SH-SY5Y (cell line): ENCODE measurements at regions not wholly inside any gene's neighbourhood (a gene's known extent, or its start where the extent isn't known, plus 50 kb on each side); places are given as distances from the start of the nearest gene placed in this dataset.

Experiments
- GATA2 ChIP-seq: IDR thresholded peaks from 2 replicates; pipeline ENCODE4 v1.6.1; 2011; ENCODE audit warnings: mild to moderate bottlenecking, low read depth, low read length
- GATA3 ChIP-seq: IDR thresholded peaks from 2 replicates; pipeline ENCODE4 v1.6.1; 2011; ENCODE audit warnings: low read depth, mild to moderate bottlenecking, low read length, moderate library complexity

DNA sequence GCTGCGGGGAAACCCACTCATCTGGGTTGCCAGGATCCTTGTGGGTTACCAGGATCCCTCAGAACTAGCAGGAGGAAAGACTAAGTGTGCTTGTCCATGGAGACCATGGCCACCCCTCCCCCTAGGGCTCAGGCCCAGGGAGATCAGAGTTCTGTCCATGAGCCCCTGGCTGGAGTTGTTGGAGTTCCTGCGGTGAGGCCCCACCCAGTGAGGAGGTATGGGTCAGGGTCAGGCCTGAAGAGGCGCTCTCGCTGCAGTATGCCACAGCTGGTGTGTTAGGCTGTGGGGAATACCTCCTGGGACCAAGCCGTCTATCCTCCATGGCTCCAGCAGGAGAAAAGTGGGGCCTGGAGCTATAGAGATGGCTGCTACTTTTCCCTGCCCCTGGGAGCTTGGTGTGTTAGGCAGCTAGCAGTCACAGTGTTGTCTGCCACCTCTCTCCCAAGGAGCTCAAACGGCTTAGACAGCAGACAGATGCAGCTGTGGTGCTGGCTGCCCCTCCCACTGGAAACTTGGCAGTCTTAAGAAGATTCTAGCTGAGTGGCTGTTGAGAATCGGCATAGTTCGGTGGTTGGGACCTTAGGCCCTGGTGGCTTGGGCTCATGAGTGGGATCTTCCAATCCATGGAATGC is 240.3 kb upstream of the CELF4 start:
- TF ChIP-seq GATA2 = no peak
- no peak for TF ChIP-seq GATA3

DNA sequence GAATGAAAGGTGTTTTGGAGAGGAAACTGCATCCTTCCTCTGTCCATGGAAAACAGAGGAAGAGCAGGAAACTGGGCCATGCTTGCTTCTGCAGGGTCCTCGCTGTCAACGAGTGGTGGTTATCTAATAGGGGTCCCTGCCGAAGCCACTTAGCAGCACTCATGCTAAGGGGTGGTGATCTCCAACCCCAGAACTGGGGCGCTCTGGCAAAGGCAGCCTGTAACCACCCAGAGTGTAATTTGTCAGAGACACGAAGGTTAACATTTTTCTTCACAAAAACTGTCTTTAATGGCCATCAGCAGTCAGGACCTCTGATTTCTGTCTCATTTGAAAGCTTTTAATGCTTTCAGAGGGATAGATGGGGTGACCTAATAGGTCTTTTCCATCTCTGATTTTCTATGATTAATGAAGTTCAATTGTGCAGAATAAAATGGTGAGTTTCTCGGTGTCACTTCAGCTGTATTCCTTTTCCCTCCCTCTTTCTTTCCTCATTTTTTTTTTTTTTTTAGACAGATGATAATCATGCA is 231.3 kb upstream of the CELF4 start:
- TF ChIP-seq GATA2 (no peak), GATA3 (no peak)

DNA sequence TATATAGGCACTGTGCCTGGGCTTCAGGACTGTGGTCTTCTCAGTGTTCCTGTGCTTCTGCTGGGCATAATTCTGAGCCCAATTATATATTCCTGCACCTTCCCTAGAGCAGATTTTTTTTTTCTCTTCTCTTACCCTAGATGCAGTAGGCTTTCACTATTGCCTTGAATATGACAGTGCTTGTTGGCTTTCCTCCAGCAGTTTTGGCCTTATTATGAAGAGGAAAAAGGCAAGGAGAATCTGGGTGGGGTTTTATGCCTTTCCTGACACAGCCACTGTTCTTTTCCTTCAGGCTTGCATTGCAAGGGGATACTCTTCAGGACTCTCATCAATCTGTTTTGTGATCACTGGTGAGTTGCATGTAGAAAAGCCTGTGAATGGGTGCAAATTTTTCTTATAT is 221.9 kb upstream of the CELF4 start:
- no peak for TF ChIP-seq GATA3
- no peak for TF ChIP-seq GATA2

DNA sequence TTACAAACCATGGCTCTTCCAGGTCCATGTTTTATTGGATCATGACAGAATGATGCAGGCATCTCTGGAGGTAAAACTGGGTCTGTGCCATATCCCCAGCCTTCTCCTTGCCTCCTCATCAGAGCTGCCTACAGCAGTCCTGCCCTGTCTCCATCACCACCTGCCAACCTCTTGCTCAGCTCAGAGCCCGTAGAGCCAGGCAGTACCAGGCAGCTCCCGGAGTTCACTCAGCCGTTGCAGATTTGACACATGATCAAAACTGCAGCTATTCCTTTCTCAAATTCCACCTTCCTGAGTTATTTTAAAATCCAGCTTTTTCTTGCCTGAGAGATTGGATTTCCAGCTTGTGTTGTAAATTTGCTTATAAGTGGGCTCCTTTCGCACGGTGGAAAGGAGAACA is 218.2 kb upstream of the CELF4 start:
- no peak for TF ChIP-seq GATA3
- TF ChIP-seq GATA2 = no peak

DNA sequence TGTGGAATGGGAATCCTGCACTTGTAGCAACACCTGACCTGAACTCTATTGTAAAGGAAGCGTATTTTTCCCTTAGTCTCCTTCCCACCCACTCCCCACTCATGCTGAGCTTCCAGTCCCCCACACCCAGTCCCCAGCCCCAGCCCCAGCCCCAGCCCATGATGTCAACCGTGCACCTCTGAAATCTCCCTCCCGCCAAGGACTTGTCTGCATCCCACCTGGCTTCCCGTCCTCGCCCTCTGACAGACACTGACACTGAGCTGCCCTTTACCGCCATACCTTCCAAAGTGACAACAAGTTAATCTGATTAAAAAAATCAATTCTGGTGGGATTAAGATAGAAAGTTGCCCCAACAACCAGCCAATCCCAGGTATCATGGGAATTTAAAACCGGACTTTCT is 213.6 kb upstream of the CELF4 start:
- no peak for TF ChIP-seq GATA3
- TF ChIP-seq GATA2 = no peak

DNA sequence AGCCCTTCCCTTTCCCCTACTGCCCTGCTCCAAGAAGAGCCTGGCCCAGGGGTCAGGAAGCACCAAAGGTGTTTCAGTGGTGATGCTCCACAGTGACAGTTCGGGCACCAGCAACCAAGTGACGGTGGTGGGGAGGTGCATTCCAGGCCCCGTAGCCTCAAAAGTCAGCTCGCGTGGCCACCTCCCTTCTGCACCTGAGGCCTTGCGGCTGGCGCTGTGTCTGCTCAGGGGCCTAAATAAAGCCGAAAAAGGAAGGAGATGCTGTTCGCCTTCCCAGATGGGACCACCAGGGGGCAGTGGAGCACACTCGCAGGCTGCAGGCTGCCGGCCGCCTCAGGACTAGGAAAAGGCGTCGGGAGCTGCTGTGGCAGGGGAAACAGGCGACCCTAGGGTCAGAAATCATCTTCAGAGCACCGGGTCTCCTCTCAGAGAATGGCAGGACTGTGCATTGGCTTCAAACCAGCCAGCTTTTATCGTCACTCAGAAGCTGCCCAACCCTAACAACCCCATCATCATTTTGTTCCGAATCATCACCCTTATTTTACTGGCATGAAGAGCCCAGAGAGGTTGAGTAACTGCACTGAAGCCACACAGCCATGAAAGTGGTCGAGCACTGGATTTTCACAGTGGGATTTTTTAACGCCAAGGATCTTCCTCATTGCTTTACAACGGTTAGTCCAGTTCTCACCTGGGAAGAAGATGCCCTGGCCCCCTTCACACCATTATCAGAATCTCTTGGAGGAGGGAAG is 213.0 kb upstream of the CELF4 start:
- TF ChIP-seq GATA2 = no peak
- TF ChIP-seq GATA3 = no peak

DNA sequence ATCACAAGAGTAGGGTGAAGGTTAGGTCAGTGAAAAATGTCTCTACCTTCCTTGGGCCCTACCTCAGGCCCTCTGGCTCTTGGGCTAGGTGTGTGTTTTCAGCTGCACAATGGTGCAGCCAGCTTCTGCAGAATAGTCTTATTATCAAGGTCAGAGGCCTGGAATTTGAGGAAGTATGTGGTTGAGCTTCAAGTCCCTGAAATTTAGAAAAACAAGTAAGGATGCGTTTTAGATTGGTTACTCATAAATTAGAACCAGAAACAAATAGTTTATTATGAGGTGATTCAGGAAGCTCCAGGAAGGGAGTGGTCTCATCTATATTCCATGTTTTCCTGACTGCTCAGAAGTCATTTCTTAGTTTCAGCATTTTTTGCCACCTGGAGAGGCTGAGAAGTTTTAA is 204.2 kb upstream of the CELF4 start:
- TF ChIP-seq GATA2 (no peak), GATA3 (no peak)

DNA sequence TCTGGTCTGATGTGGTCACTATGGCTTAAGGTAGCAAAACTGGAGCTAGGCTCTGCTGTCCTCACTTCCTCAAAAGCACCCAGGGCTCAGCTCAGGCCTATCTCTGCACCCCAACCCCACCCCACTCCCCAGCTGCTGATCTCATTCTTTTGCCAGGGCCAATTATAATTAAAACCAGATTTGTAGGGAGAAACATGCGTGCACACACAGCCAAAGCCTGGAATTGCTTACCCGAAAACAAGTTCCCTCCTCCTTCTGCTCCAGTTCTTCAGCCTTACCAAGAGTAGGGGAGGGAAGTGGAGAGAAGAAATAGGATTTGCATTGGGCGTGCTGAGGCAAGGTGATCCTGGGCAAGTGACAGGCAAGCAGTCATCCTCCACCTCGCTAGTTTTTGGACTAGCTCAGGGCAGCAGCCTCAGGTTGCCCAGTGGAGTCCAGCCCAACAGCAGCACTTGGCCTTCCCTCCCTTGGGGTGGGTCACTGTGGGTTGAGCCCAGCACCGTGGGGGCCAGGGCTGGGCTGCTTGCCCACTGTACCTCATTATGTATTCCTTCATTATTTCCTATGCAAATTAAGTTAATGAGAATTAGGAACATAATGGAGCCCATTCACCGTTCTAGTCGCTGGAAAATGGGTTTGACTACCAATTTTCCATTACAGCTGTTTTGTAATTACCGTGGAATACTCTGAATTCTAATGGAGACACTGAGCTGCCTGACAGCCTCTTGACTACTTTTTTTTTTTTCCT is 199.1 kb upstream of the CELF4 start:
- TF ChIP-seq GATA3 (no peak), GATA2 (no peak)

DNA sequence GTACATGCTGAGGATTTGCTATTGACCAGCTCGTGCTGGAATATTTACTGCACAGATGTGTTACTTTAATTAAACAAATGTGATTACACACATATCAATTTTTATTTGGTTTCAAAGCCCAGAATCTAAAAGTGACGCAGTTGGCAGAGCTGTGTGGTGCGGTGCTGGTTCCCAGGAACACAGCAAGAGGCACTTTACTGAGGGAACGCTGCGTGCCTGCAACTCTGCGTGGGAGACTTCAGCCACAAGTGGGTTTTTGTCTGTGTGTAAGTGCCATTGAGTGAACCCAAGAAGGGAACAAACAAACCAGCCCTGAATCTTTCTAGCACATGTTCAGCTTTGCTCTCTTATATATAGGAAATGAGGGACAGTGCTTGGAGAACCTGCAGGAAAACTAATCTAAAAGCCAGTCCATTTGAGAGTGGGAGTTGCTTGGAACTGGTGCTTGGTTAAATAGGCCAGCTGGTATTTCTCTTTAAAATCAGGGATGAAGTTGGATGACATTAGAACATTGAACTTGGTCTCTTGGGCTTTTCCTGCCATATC is 196.6 kb upstream of the CELF4 start:
- TF ChIP-seq GATA3 = no peak
- no peak for TF ChIP-seq GATA2

DNA sequence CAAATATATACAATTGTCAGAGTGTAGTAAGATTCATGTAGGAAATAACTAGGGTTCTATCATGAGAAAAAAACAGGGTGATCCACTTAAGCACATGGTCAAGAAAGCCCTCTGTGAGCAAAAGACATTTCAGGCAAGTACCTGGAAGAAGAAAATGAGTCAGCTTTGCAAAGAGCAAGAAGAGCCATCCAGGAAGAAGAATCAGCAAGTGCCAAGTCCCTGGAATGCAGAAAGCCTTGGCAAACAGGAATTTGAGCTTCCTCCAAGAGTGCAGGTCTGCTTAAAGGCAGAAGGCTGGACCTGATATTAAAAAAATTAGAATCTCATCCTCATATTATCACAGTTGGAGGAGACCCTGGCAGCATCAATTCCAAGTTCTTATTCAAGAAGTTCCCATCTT is 188.5 kb upstream of the CELF4 start:
- TF ChIP-seq GATA3 (no peak), GATA2 (no peak)

DNA sequence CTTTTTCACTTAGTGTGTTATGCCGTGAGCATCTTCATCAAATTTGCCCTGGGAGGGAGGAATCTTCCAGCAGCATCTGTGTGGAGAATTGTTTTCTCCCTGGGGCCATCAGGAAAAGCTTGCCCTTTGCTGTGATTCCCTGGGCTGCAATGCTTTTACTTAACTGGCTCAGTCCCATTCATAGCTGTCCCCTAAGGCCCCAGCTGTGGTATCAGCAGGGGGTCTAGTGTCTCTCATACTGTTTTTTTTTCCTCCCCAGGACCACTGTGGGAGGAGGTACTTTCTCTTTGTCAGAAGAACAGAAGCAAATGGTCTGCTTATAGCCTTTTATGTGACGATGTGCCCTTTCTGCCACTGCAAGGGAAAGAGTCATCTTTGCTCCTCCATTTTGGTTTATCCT is 176.8 kb upstream of the CELF4 start:
- TF ChIP-seq GATA3 (no peak), GATA2 (no peak)

DNA sequence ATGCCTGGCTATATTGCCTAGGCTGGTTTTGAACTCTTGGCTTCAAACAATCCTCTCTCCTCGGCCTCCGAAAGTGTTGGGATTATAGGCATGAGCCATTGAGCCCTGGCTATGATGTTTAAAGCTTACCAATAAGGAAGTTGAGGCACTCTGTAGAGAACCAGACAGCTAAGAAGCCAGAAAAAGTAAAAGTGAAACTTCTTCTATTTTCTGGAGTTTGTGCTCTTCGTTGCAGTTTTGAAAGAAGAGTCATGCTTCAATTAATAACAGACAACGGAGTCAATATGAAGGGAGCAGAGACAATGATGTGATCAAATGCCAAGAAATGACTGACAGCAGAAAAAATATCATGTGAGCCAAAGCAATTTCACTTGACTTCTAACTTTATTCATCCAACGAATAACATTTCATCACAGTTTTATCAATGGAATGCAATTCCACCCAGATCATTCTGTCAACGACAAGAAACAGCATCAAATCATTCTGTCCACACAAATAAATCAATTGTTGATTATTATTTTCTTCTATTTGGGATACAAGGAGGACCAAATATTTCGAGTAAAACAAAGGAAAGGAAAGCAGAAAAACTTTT is 175.5 kb upstream of the CELF4 start:
- no peak for TF ChIP-seq GATA3
- no peak for TF ChIP-seq GATA2

DNA sequence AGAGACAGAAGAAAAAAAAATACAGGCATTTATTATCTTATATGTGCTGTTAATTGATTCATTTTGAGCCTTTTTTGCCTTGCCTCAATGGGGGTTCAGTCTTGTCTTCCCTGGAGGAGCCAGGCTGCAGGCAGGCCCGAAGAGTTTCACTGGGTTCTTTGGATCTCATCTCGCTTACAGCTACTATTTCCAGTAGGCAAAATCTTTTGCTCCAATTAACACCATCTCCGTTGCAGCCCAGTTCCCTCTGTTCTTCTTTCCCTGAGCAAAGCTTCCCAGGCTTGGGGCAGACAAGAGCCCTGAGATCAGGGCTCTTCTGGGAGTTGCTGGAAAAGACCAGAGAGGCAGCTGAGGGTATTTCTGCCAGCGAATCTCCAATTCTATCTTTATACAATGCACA is 168.8 kb upstream of the CELF4 start:
- TF ChIP-seq GATA3 (no peak), GATA2 (no peak)

DNA sequence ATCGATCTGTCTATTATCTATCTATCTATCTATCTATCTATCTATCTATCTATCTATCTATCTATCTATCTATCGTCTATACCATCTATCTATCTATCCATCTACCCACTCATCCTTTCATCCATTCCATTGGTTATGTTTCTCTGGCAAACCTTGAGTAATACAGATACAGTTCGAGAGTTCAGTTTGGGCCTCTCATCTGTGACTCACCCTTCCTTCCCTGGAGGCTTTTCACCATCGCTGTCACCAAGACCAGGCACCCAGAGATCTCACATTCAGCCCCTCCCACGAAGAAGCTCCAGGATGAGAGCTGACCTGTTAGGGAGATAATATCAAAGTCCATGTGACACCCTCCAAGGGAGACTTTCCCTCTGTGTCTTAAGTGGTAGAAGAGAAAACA is 164.1 kb upstream of the CELF4 start:
- TF ChIP-seq GATA3 (no peak), GATA2 (no peak)
